BLaER1 (cell line): ENCODE measurements at regions not wholly inside any gene's neighbourhood (a gene's known extent, or its start where the extent isn't known, plus 50 kb on each side); places are given as distances from the start of the nearest gene placed in this dataset.

Experiments
- H3K27ac ChIP-seq: shearing (Covaris generic); formaldehyde crosslinking; 2 replicates; pipeline ENCODE4 v1.8.1; 2022
- H3K27me3 ChIP-seq: shearing (Covaris generic); formaldehyde crosslinking; 2 replicates; pipeline ENCODE4 v1.8.1; 2022
- H3K36me3 ChIP-seq: shearing (Covaris generic); formaldehyde crosslinking; 2 replicates; pipeline ENCODE4 v1.8.1; 2022
- H3K4me1 ChIP-seq: shearing (Covaris generic); formaldehyde crosslinking; 2 replicates; pipeline ENCODE4 v1.8.1; 2022
- H3K4me2 ChIP-seq: shearing (Covaris generic); formaldehyde crosslinking; 2 replicates; pipeline ENCODE4 v1.8.1; 2022
- H3K4me3 ChIP-seq: shearing (Covaris generic); formaldehyde crosslinking; 2 replicates; pipeline ENCODE4 v1.8.1; 2022
- H3K9ac ChIP-seq: shearing (Covaris generic); formaldehyde crosslinking; 2 replicates; pipeline ENCODE4 v1.8.1; 2022
- H3K9me3 ChIP-seq: shearing (Covaris generic); formaldehyde crosslinking; 2 replicates; pipeline ENCODE4 v1.8.1; 2022
- H4K20me1 ChIP-seq: shearing (Covaris generic); formaldehyde crosslinking; 2 replicates; pipeline ENCODE4 v1.8.1; 2022
- Cebpa-rat ChIP-seq: shearing (Covaris generic); IDR thresholded peaks from 2 replicates; pipeline ENCODE4 v1.8.1; 2022

- H3K27ac ChIP-seq, result no peak overlapping the region
- TF ChIP-seq Cebpa-rat, result no peak
- no peaks in the 10 kb centered on the region for H3K36me3 ChIP-seq
- no peak overlapping the region for H3K9ac ChIP-seq
- no peak overlapping the region for H3K4me2 ChIP-seq
- H4K20me1 ChIP-seq, result no peaks in the 10 kb centered on the region
- H3K4me3 ChIP-seq, result no peak overlapping the region
- H3K4me1 ChIP-seq, result peaks cover 10% of the 10 kb centered on the region
- no peaks in the 10 kb centered on the region for H3K27me3 ChIP-seq
- no peaks in the 10 kb centered on the region for H3K9me3 ChIP-seq
Observed at GRCh38 chr1:219461981-219462400, 150.9 kb downstream of the ZC3H11B start.

DNA sequence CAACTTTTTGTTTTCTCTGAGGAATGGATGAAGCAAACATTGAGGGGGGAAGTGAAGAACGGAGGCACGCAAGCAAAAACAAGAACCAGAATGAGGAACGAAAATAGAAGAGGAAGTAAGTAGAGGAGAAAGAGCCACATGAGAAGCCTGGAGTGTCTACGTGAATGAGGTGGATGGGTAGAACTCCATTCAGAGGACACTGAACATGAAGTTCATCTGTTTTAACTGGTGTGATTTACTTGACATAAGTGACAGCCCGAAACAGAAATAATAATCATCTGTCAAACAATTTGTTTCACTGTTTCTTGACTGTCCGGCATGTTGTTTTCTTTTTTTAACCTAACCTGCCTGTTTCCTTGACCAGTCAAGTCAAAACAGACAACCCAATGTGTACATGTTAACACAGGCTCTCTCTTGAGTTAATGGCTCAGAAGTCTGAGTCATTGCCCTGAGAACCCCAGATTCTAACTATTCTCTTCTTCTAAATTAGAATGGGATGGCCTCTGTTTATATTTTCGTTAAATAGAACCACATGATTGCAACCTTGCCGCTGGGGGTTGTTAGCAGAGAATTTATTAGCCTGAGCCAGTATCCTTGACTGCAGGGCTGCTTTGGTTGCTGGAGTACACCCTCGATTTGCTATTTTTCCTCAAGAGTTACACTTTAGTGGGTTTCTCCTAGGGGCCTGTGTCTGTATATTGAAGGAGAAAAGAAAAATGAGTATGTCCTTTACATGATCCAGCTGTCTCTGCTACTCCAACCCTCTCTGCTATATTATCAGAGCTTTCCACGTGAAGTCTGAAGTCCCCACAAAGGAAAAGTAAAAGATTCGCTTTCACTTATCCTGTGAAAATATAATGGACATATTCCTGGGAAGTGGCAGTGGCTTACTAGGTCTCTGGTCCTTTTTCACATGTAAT, 151.7 kb downstream of the ZC3H11B start:
- H3K4me1 ChIP-seq, result peaks cover 10% of the 10 kb centered on the region
- H3K9me3 ChIP-seq, result no peaks in the 10 kb centered on the region
- peak overlapping the region; percentile 18; the same call in 1 of the 2 replicates for H3K4me2 ChIP-seq
- H4K20me1 ChIP-seq, result no peaks in the 10 kb centered on the region
- H3K27ac ChIP-seq, result no peak overlapping the region
- TF ChIP-seq Cebpa-rat, result no peak
- no peaks in the 10 kb centered on the region for H3K27me3 ChIP-seq
- no peaks in the 10 kb centered on the region for H3K36me3 ChIP-seq
- no peak overlapping the region for H3K9ac ChIP-seq
- H3K4me3 ChIP-seq, result no peak overlapping the region

DNA sequence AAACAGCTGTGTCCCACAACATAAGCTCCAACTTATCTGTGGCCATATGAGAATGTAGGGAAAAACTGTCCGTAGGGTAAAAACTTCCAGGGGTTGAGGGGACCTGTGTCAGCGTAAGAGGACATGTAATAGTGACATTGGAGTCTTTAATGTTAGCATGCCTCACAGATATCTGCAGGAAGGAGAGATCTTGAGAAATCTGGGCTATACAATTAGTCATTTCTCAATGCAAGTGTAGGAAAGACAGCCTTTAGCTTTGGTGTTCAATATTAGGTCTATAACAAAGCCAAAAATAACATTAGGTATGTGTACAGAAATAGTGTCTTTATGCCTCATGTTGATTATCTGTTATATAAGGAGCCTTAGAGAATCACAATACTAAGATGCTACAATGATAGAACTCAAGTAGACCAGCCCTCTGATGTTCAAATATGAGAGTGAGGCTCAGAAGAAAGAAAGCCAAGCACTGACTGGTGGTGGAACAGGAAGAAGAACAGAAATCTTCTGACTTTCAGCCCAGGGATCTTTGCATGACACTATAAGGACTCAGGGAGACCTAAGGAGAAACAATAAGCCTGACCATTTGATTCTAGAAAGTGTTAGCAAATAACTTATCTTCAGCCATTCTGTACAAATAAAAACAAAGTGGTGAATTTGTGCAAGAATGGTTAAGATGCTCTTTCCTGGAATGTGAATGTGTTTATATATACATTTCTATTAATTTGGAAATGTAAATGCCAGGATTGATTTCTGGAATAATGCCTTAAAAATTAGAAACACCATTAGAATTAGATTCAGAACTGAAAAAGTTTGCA, 152.6 kb downstream of the ZC3H11B start:
- Histone ChIP-seq H4K20me1 (no peaks in the 10 kb centered on the region), H3K27me3 (no peaks in the 10 kb centered on the region), H3K4me2 (peak overlapping the region; percentile 18; the same call in 1 of the 2 replicates), H3K27ac (no peak overlapping the region), H3K4me1 (peaks cover 10% of the 10 kb centered on the region), H3K36me3 (no peaks in the 10 kb centered on the region), H3K9me3 (no peaks in the 10 kb centered on the region), H3K4me3 (no peak overlapping the region), H3K9ac (no peak overlapping the region)
- no peak for TF ChIP-seq Cebpa-rat

DNA sequence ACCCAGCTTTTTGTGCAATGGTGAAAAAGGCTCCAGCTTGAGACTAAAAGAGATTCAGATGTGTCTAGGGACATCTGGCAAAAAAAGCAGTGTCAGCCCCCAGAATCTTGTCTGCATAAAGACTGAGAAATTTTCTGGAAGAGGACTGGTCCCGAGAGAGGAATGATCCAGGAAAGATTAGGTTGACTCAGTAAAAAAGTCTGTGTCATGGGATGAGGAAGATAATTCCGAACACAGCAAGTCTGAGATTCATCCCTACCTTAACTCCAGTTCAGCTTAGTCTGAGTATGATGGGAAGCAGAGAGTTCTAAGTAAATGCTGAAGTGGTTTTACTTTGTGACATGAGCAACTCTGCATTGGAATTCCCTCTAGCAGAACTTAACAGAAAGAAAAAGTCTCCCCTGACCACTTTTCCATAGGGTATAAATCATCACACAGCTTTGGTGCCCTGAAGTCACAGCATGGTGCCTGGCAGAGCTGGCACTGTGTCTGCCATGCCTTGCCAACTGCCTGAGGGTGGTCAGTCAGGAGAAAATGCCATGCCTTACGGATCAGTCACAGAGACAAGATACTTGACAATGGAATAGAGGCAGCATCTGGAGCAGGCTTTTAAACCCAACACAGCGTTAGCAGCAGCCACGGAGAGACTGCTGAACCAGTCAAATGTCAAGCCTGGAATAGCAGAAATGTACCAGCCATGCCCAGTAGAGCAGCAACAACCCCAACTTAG, 153.4 kb downstream of the ZC3H11B start:
- H3K36me3 ChIP-seq, result no peaks in the 10 kb centered on the region
- H3K27ac ChIP-seq, result no peak overlapping the region
- no peaks in the 10 kb centered on the region for H3K9me3 ChIP-seq
- no peaks in the 10 kb centered on the region for H3K27me3 ChIP-seq
- no peak for TF ChIP-seq Cebpa-rat
- peaks cover 10% of the 10 kb centered on the region for H3K4me1 ChIP-seq
- H3K9ac ChIP-seq, result no peak overlapping the region
- H3K4me3 ChIP-seq, result no peak overlapping the region
- no peaks in the 10 kb centered on the region for H4K20me1 ChIP-seq
- no peak overlapping the region for H3K4me2 ChIP-seq

GRCh38 chr1:219446288-219446687, 166.6 kb downstream of the ZC3H11B start:
- H3K27ac ChIP-seq, result no peak overlapping the region
- TF ChIP-seq Cebpa-rat, result no peak
- H3K4me3 ChIP-seq, result no peak overlapping the region
- H3K4me1 ChIP-seq, result no peaks in the 10 kb centered on the region
- no peaks in the 10 kb centered on the region for H4K20me1 ChIP-seq
- no peaks in the 10 kb centered on the region for H3K27me3 ChIP-seq
- H3K36me3 ChIP-seq, result no peaks in the 10 kb centered on the region
- H3K9ac ChIP-seq, result no peak overlapping the region
- no peak overlapping the region for H3K4me2 ChIP-seq
- no peaks in the 10 kb centered on the region for H3K9me3 ChIP-seq

- Histone ChIP-seq H3K27me3 (no peaks in the 10 kb centered on the region), H3K9ac (no peak overlapping the region), H3K4me2 (no peak overlapping the region), H3K4me1 (no peaks in the 10 kb centered on the region), H3K27ac (no peak overlapping the region), H3K4me3 (no peak overlapping the region), H3K36me3 (no peaks in the 10 kb centered on the region), H3K9me3 (no peaks in the 10 kb centered on the region), H4K20me1 (no peaks in the 10 kb centered on the region)
- TF ChIP-seq Cebpa-rat, result no peak
Observed at GRCh38 chr1:219445864-219446263, 167.0 kb downstream of the ZC3H11B start.

- no peaks in the 10 kb centered on the region for H4K20me1 ChIP-seq
- no peaks in the 10 kb centered on the region for H3K27me3 ChIP-seq
- H3K27ac ChIP-seq, result no peak overlapping the region
- H3K9me3 ChIP-seq, result no peaks in the 10 kb centered on the region
- H3K4me1 ChIP-seq, result no peaks in the 10 kb centered on the region
- H3K4me2 ChIP-seq, result no peak overlapping the region
- H3K9ac ChIP-seq, result no peak overlapping the region
- no peak for TF ChIP-seq Cebpa-rat
- H3K36me3 ChIP-seq, result no peaks in the 10 kb centered on the region
- H3K4me3 ChIP-seq, result no peak overlapping the region
Observed at GRCh38 chr1:219444474-219444873, 168.4 kb downstream of the ZC3H11B start.

GRCh38 chr1:219443763-219444162, 169.1 kb downstream of the ZC3H11B start:
- Histone ChIP-seq H3K9ac (no peak overlapping the region), H4K20me1 (no peaks in the 10 kb centered on the region), H3K4me1 (no peaks in the 10 kb centered on the region), H3K27ac (no peak overlapping the region), H3K4me2 (no peak overlapping the region), H3K4me3 (no peak overlapping the region), H3K9me3 (no peaks in the 10 kb centered on the region), H3K27me3 (no peaks in the 10 kb centered on the region), H3K36me3 (no peaks in the 10 kb centered on the region)
- TF ChIP-seq Cebpa-rat, result no peak

- no peaks in the 10 kb centered on the region for H4K20me1 ChIP-seq
- no peaks in the 10 kb centered on the region for H3K9me3 ChIP-seq
- H3K36me3 ChIP-seq, result no peaks in the 10 kb centered on the region
- no peak overlapping the region for H3K4me2 ChIP-seq
- H3K27me3 ChIP-seq, result no peaks in the 10 kb centered on the region
- no peak overlapping the region for H3K9ac ChIP-seq
- H3K4me3 ChIP-seq, result no peak overlapping the region
- no peaks in the 10 kb centered on the region for H3K4me1 ChIP-seq
- no peak overlapping the region for H3K27ac ChIP-seq
- no peak for TF ChIP-seq Cebpa-rat
Observed at GRCh38 chr1:219442611-219443061, 170.3 kb downstream of the ZC3H11B start.
